Loucy (cell line): ENCODE measurements at regions not wholly inside any gene's neighbourhood (a gene's known extent, or its start where the extent isn't known, plus 50 kb on each side); places are given as distances from the start of the nearest gene placed in this dataset.

Experiments used
- EZH2phosphoT487 ChIP-seq: fragments of 200-600 bp; IDR thresholded peaks from 2 replicates; pipeline ENCODE4 v1.6.1; 2018; ENCODE audit warnings: antibody characterized with exemption, mild to moderate bottlenecking, moderate library complexity, borderline replicate concordance
- TF ChIP-seq, protein P1 (sequence below): fragments of 200-600 bp; sonication (generic); conservative IDR thresholded peaks from 2 replicates; pipeline ENCODE4 v1.5.1; 2014; ENCODE audit warnings: mild to moderate bottlenecking, antibody characterized with exemption, low read length

DNA sequence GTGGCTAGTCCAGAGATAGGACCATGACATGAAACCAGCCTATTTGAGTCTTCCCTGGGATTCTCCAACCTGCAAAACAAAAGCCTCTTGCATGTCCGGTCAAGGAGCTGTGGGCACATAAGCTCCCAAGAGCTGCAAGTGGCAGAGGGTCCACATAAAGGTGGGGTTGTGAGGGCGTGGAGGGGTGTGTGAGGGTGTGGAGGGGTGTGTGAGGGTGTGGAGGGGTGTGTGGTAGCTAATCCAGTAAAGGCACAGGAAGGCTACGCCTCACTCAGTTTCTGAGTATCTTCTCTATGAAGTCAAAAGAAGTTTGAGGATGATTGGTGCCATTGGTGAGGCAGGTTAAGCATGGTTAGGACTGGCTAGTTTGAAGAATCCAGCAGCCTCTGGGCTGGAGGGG, 259.4 kb upstream of the NSMCE3 start:
- TF ChIP-seq, protein P1, sequence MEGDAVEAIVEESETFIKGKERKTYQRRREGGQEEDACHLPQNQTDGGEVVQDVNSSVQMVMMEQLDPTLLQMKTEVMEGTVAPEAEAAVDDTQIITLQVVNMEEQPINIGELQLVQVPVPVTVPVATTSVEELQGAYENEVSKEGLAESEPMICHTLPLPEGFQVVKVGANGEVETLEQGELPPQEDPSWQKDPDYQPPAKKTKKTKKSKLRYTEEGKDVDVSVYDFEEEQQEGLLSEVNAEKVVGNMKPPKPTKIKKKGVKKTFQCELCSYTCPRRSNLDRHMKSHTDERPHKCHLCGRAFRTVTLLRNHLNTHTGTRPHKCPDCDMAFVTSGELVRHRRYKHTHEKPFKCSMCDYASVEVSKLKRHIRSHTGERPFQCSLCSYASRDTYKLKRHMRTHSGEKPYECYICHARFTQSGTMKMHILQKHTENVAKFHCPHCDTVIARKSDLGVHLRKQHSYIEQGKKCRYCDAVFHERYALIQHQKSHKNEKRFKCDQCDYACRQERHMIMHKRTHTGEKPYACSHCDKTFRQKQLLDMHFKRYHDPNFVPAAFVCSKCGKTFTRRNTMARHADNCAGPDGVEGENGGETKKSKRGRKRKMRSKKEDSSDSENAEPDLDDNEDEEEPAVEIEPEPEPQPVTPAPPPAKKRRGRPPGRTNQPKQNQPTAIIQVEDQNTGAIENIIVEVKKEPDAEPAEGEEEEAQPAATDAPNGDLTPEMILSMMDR: no peak
- no peak for TF ChIP-seq EZH2phosphoT487
